Naive thymus-derived CD8-positive, alpha-beta T cell (primary cell): ENCODE measurements at regions not wholly inside any gene's neighbourhood (a gene's known extent, or its start where the extent isn't known, plus 50 kb on each side); places are given as distances from the start of the nearest gene placed in this dataset.

ENCODE experiments used
- ATAC-seq, 2 donors: fragments of 150-1000 bp; cut with Tn5 transposase in 1 of 2; sonication (Bioruptor Pico), chemical (Tn5 transposase) in 1 of 2; 1 replicate in 1 of 2; 2 replicates in 1 of 2; pipeline ENCODE4 v1.10.0; 2021; ENCODE audit warnings: mild to moderate bottlenecking in 2 of 2, moderate library complexity in 2 of 2
- POLR2A ChIA-PET: fragments of 350-600 bp; sonication (Branson Sonifier 250); formaldehyde crosslinking; loops from one replicate; lab custom pipeline; 2021; ENCODE audit warnings: antibody characterized with exemption; lab: Charles Lee
- DNase-seq, 10 donors: peaks; one replicate each; pipeline versions ENCODE4 v3.0.0 to v3.0.0-alpha.2; 2020 to 2022
- H3K27ac Mint-ChIP-seq, 10 donors: one replicate each; pipeline ENCODE4 v1.8.0; 2020 to 2022; ENCODE audit warnings: mild to moderate bottlenecking in 10 of 10, mixed read lengths in 10 of 10, moderate library complexity in 4 of 10, inconsistent platforms in 1 of 10
- H3K27me3 Mint-ChIP-seq, 5 donors: one replicate each; pipeline ENCODE4 v1.8.0; 2021 to 2022; ENCODE audit warnings: mixed read lengths in 5 of 5
- H3K36me3 Mint-ChIP-seq, 3 donors: one replicate each; pipeline ENCODE4 v1.8.0; 2020 to 2022; ENCODE audit warnings: mixed read lengths in 3 of 3, mild to moderate bottlenecking in 2 of 3, inconsistent platforms in 1 of 3
- H3K4me1 Mint-ChIP-seq, 4 donors: one replicate each; pipeline ENCODE4 v1.8.0; 2021 to 2022; ENCODE audit warnings: mixed read lengths in 4 of 4
- H3K4me3 Mint-ChIP-seq, 10 donors: one replicate each; pipeline ENCODE4 v1.8.0; 2020 to 2022; ENCODE audit warnings: mild to moderate bottlenecking in 10 of 10, mixed read lengths in 10 of 10, moderate library complexity in 6 of 10, inconsistent platforms in 1 of 10
- H3K9me3 Mint-ChIP-seq, 9 donors: one replicate each; pipeline ENCODE4 v1.8.0; 2020 to 2022; ENCODE audit warnings: mixed read lengths in 9 of 9, mild to moderate bottlenecking in 3 of 9, inconsistent platforms in 1 of 9, moderate library complexity in 1 of 9

DNA sequence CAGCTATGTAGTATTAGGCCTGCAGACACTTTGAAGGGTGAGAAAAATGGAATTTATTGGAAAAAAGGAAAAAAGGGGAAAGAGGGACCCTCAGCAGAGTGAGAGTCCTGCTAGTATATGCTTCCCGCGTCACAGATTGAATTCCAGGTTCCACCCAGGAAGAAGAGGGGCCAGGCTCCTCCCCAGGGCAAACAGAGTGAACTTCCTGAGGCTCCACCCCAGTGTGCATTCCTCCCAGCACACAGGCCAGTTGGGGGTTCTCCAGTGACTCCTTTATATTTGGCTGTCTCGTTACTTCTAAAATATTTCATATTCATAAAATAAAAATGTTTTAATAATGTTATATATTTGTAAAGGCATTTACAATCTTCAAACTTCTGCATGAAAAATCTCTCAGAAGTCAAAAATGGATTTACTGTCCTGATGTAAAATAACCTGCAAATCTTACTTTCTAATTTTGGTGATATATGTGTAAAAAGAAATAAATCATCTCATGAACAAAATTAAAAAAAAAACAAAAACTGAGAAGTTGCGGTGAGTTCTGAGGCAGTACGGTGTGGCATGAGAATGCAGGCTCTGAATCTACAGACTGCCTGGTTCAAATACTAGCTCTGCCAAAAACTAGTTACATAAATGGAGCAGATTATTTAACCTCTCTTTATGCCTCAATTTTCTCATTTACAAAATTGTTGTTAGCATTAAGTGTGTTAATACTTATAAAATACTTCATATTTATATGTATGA, 175.8 kb upstream of the P2RY1 start:
- H3K36me3 Mint-ChIP-seq: peaks cover 0 to 8% (median 2%) of the 10 kb centered on the region in 3 donors
- H3K27ac Mint-ChIP-seq: no peak overlapping the region
- ATAC-seq (no peak), DNase-seq (no peak)
- POLR2A ChIA-PET: no interaction called here
- H3K4me3 Mint-ChIP-seq: no peak overlapping the region
- H3K9me3 Mint-ChIP-seq: peaks cover 0 to 20% (median 7%) of the 10 kb centered on the region in 9 donors
- H3K27me3 Mint-ChIP-seq: peaks cover 0 to 7% (median 0%) of the 10 kb centered on the region in 5 donors
- peaks cover 0 to 6% (median 5%) of the 10 kb centered on the region in 4 donors for H3K4me1 Mint-ChIP-seq

DNA sequence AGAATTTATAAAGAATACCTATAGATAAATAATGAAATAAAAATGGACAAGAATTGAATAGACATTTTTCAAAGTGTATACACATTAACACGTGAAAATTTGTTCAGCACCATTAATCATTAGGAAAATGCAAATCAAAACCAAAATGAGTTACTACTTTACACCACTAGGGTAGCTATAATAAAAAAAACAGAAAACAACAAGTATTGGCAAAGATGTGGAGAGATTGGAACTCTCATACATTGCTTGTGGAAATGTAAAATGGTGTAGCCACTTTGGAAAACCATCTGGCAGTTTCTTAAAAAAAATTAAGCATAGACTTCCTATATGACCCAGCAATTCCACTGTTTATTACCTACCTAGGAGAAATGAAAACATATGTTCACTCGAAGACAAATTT, 172.8 kb upstream of the P2RY1 start:
- Mint-ChIP-seq H3K36me3 (peaks cover 0 to 8% (median 2%) of the 10 kb centered on the region in 3 donors), H3K4me1 (peaks cover 2 to 15% (median 11%) of the 10 kb centered on the region in 4 donors), H3K9me3 (peaks cover 0 to 20% (median 9%) of the 10 kb centered on the region in 9 donors), H3K27ac (no peak overlapping the region), H3K27me3 (peaks cover 0 to 7% (median 0%) of the 10 kb centered on the region in 5 donors), H3K4me3 (no peak overlapping the region)
- POLR2A ChIA-PET: no interaction called here
- DNase-seq: no peak
- ATAC-seq: no peak

DNA sequence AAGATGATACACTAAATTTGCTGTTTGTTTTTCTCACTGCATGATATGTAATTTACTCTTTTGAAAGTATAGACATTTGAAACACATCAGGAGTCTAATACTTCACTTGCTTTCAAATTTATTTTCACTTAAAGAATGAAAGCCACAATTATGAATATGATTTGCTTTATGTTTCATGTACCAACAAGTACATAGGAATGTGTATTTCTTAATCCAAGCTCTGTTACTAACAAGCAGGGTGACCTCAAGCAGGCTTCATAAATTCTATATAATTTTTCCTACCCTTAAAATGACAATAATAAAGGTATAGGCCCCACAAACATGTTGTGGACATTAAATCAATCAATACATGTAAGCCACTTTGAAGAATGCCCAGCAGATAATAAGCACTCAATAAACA, 170.2 kb upstream of the P2RY1 start:
- peaks cover 0 to 20% (median 9%) of the 10 kb centered on the region in 9 donors for H3K9me3 Mint-ChIP-seq
- POLR2A ChIA-PET: no interaction called here
- ATAC-seq (no peak), DNase-seq (no peak)
- H3K27me3 Mint-ChIP-seq: peaks cover 0 to 10% (median 0%) of the 10 kb centered on the region in 5 donors
- H3K36me3 Mint-ChIP-seq: peaks cover 0 to 8% (median 2%) of the 10 kb centered on the region in 3 donors
- H3K4me3 Mint-ChIP-seq: no peak overlapping the region
- H3K4me1 Mint-ChIP-seq: peaks cover 2 to 15% (median 11%) of the 10 kb centered on the region in 4 donors
- H3K27ac Mint-ChIP-seq: no peak overlapping the region

DNA sequence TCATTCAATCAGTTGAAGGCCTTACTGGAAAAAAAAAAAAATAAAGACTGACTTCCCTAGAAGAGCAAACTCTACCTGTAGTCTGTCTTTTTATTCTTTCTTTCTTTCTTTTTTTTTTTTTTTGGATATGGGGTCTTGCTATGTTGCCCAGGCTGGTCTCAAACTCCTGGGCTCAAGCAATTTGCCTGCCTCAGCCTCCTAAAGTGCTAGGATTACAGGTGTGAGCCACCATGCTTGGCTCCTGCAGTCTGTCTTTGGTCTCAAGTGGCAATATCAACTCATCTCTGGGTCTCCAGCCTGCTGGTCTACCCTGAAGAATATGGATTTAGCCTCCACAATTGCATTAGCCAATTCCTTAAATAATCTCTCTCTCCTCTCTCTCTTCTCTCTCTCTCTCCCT, 167.7 kb upstream of the P2RY1 start:
- Mint-ChIP-seq H3K36me3 (no peaks in the 10 kb centered on the region), H3K4me3 (no peak overlapping the region)

DNA sequence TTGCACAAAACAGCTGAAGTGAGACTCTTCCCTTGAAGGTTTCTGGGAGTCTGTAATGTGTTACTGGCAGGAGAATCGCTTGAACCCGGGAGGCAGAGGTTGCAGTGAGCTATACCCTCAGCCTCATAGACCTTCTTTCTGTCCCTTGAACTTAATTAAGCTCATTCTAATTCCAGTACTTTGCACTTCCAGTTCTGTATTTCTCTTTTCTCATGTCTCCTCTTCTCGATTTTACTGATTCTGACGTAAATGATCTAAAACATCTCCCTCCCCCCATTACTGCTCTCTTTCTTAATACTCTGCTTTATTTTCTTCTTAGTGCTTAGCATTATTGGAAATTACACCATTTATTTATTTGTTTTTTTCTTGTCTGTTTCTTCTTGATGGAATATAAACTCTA, 165.4 kb upstream of the P2RY1 start:
- H3K4me3 Mint-ChIP-seq: no peak overlapping the region
- H3K27ac Mint-ChIP-seq: no peak overlapping the region
- no peaks in the 10 kb centered on the region for H3K36me3 Mint-ChIP-seq
- DNase-seq: no peak
- peaks cover 0 to 2% (median 0%) of the 10 kb centered on the region in 9 donors for H3K9me3 Mint-ChIP-seq
- ATAC-seq: no peak
- H3K27me3 Mint-ChIP-seq: peaks cover 3 to 21% (median 9%) of the 10 kb centered on the region in 5 donors
- H3K4me1 Mint-ChIP-seq: peaks cover 2 to 28% (median 18%) of the 10 kb centered on the region in 4 donors
- POLR2A ChIA-PET: no interaction called here

More for the DNA sequence above, 167.7 kb upstream of the P2RY1 start:
- DNase-seq (no peak), ATAC-seq (no peak)
- Mint-ChIP-seq H3K9me3 (peaks cover 0 to 6% (median 2%) of the 10 kb centered on the region in 9 donors), H3K27me3 (peaks cover 0 to 18% (median 5%) of the 10 kb centered on the region in 5 donors), H3K4me1 (peaks cover 2 to 28% (median 18%) of the 10 kb centered on the region in 4 donors), H3K27ac (no peak overlapping the region)
- POLR2A ChIA-PET: no interaction called here

DNA sequence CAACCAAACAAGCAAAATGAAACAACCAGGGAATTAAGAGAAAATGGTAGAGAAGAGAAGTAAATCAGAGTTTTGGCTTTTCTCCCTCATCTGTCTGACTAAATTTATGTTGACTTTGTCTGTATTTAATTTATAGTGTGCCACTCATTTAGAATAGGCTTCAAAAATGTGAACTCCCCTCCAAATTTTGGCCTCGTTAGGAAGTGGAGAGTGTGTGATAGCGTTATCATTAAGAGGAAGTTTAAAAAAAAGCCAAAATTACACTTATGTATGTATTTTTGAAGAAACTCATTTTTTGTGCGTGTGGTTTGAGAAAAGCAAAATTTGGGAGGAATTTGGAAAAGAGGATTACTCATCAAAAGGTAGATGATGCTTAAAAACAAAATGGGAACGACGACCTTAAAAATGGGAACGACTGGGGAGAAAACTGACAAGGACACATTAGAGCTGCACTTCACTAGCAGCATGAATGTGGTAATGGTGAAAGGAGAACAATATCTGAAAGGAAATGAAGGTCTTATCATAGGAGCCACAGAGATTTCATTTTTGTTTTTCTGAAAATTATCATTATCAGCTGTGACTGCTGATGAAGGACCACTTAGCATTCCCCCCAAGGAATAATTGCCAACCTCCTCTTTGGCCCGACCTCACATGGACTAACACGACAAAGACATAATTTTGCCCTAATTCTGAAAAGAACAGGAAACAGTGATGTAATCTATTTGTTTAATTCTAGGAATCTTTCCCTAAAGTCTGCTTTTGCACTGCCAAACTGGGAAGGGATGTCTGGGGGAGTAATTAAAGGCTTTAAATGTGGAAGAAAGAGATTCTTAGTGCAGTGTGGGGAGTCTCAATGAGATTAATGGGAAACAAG, 163.2 kb upstream of the P2RY1 start:
- H3K4me3 Mint-ChIP-seq: no peak overlapping the region
- POLR2A ChIA-PET: no interaction called here
- ATAC-seq: no peak
- no peak for DNase-seq
- H3K9me3 Mint-ChIP-seq: no peaks in the 10 kb centered on the region
- H3K27me3 Mint-ChIP-seq: peaks cover 3 to 21% (median 9%) of the 10 kb centered on the region in 5 donors
- no peaks in the 10 kb centered on the region for H3K36me3 Mint-ChIP-seq
- no peak overlapping the region for H3K27ac Mint-ChIP-seq
- peaks cover 0 to 14% (median 7%) of the 10 kb centered on the region in 4 donors for H3K4me1 Mint-ChIP-seq

DNA sequence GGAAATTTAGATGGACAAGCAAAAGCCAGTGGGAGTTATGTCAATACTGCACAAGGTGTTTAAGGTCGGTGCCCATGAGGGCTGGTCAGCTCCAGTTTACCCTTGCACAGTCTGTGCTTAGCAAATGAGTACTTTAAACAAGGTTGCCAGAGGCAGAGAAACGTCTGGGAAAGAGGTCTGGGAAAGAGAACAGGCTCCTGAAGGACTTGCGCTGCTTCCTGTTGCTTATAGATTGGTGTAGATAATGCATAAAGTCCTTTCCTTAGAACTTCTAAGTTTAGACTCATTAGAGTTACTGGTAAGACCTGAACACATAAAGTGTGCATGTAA, 162.6 kb upstream of the P2RY1 start:
- Mint-ChIP-seq H3K4me3 (no peak overlapping the region), H3K27me3 (peaks cover 3 to 21% (median 9%) of the 10 kb centered on the region in 5 donors), H3K36me3 (no peaks in the 10 kb centered on the region), H3K9me3 (no peaks in the 10 kb centered on the region), H3K27ac (no peak overlapping the region), H3K4me1 (peaks cover 0 to 14% (median 7%) of the 10 kb centered on the region in 4 donors)
- ATAC-seq (no peak), DNase-seq (no peak)
- POLR2A ChIA-PET: no interaction called here

DNA sequence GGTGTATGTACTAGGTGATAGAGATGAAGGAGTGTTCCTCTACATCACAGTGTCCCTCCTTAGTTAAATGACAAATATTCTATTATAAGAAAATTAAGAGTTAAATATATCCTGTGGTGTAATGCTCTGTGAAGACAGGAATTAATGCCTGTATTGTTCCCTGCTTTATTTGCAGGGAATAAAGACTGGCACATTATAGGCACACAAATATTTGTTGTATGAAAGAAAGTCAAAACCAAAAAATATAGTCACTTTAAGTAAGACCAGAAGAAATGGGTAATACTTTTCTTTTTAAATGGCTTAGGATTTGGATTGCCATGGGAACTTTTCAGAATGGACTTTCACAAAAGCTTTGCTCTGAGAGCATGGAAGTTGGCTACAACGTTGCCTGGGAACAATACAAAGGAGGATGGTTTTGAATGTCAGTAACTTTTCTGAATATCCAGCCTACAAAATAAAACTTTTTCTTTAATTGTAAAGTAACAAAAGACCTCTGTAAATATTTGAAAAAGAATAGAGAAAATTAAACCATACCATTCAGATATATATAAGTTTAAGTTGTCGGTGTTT, 158.0 kb upstream of the P2RY1 start:
- Mint-ChIP-seq H3K4me1 (peaks cover 0 to 4% (median 0%) of the 10 kb centered on the region in 4 donors), H3K27ac (no peak overlapping the region), H3K4me3 (no peak overlapping the region), H3K36me3 (no peaks in the 10 kb centered on the region), H3K27me3 (peaks cover 3 to 15% (median 9%) of the 10 kb centered on the region in 5 donors), H3K9me3 (no peaks in the 10 kb centered on the region)
- DNase-seq (no peak), ATAC-seq (no peak)
- POLR2A ChIA-PET: no interaction called here

DNA sequence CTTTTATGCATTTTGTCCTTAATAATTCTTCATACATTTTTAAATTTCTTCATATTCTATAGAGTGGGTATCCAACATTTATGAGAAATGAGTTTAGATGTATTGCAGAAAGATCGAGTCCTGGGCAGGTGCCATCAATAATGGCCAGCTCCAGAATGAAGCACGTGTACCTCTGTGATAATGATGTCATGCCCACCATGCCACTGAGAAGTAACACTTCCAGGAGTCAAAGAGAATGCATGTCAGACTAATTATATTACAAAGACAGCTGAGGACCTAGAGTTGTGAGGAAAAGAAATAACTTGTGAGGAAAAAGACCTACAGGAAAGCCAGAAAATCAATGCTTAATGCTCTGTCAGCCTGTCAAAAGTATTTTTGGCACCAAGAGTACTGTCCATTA, 157.4 kb upstream of the P2RY1 start:
- H3K36me3 Mint-ChIP-seq: no peaks in the 10 kb centered on the region
- H3K27ac Mint-ChIP-seq: no peak overlapping the region
- no peaks in the 10 kb centered on the region for H3K4me1 Mint-ChIP-seq
- H3K9me3 Mint-ChIP-seq: no peaks in the 10 kb centered on the region
- ATAC-seq (no peak), DNase-seq (no peak)
- peaks cover 3 to 11% (median 7%) of the 10 kb centered on the region in 5 donors for H3K27me3 Mint-ChIP-seq
- POLR2A ChIA-PET: no interaction called here
- H3K4me3 Mint-ChIP-seq: no peak overlapping the region

DNA sequence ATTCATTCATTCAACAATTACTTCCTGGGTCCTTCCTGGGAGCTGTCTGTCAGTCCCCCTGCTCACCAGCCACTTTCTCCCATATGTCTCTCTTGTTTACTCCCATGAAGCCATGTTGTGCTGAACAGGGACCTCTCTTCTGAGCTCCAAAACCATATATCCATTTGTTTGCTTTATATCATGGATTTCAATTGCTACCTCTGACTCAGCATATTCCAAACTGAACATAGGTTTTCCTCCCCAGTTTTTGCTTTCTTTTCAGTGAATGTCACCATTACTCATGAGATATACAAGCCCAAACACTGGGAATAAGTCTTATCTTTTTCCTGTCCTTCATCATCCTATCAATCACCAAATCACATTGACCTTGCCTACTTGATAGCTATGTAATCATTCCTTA, 152.5 kb upstream of the P2RY1 start:
- ATAC-seq (no peak), DNase-seq (no peak)
- Mint-ChIP-seq H3K4me3 (no peak overlapping the region), H3K9me3 (no peaks in the 10 kb centered on the region), H3K27ac (no peak overlapping the region), H3K36me3 (no peaks in the 10 kb centered on the region), H3K4me1 (no peaks in the 10 kb centered on the region), H3K27me3 (peaks cover 0 to 12% (median 6%) of the 10 kb centered on the region in 5 donors)
- POLR2A ChIA-PET: no interaction called here

DNA sequence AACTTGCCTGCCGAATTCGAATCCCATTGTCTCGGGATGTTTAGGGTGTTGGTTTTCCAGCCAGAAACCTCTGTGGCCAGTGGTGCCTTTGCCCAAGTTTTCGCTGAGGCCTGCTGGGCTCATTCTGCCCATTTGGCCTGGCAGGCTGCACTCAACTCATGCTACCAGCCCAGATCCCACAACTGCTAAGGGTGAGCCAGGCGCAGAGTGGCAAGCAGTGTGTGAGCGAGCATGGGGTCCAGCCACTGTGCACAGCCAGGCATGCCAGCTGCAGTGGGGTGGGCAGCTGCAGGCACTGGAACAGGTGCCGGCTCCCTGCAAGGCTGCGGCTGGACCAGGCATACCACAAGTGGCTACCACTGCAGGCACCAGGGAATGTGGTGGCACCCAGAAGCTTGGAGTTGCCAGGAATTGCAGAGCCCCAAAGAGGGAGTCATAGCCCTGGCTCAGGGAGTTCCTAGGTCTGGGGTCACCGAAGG, 151.4 kb upstream of the P2RY1 start:
- H3K27me3 Mint-ChIP-seq: peaks cover 0 to 12% (median 7%) of the 10 kb centered on the region in 5 donors
- no peak for ATAC-seq
- no peak overlapping the region for H3K27ac Mint-ChIP-seq
- POLR2A ChIA-PET: no interaction called here
- no peaks in the 10 kb centered on the region for H3K4me1 Mint-ChIP-seq
- DNase-seq: no peak
- H3K9me3 Mint-ChIP-seq: no peaks in the 10 kb centered on the region
- H3K4me3 Mint-ChIP-seq: no peak overlapping the region
- no peaks in the 10 kb centered on the region for H3K36me3 Mint-ChIP-seq

DNA sequence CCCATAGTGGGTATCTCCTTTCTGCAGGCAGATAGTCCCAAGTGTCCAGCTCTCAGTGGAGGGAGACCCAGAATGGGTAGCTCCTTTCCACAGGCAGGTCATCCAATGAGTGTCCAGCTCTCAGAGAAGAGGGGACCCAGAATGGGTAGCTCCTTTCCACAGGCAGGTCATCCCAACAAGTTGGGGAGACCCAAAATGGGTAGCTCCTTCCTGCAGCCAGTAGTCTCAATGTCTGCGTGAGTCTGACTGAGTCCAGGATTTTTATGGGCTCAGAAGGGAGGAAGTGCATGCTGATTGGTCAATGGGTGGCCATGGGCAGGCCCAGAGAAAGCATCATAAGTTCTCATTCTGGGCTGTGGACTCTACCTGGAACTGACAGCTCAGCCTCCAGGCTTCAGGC, 150.7 kb upstream of the P2RY1 start:
- POLR2A ChIA-PET: no interaction called here
- Mint-ChIP-seq H3K36me3 (no peaks in the 10 kb centered on the region), H3K4me3 (no peak overlapping the region), H3K9me3 (peaks cover 0 to 2% (median 0%) of the 10 kb centered on the region in 9 donors), H3K4me1 (no peaks in the 10 kb centered on the region), H3K27me3 (peaks cover 0 to 16% (median 8%) of the 10 kb centered on the region in 5 donors), H3K27ac (no peak overlapping the region)
- DNase-seq (no peak), ATAC-seq (no peak)

DNA sequence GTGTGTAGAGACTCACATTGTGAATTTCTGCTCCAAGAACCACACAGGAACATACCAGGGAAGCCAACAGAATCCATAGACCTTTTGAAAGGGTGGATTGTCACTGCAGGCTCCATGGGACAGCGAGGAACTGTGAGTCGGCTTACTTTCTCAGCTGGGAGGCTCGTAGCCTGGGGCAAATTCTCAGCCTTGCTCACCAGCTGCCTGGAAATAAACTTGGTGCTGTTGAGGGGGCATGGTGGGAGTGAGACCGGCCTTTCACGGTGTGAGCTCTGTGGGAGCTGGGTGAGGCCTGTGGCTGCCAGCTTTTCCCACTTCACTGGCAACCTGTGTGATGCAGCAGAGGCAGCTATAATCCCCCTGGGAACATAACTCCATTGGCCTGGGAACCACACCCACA, 146.6 kb upstream of the P2RY1 start:
- no peaks in the 10 kb centered on the region for H3K4me1 Mint-ChIP-seq
- POLR2A ChIA-PET: no interaction called here
- no peak overlapping the region for H3K4me3 Mint-ChIP-seq
- no peaks in the 10 kb centered on the region for H3K36me3 Mint-ChIP-seq
- H3K9me3 Mint-ChIP-seq: peaks cover 0 to 20% (median 0%) of the 10 kb centered on the region in 9 donors
- H3K27ac Mint-ChIP-seq: no peak overlapping the region
- peaks cover 0 to 10% (median 5%) of the 10 kb centered on the region in 5 donors for H3K27me3 Mint-ChIP-seq
- DNase-seq: no peak
- ATAC-seq: no peak
